NCI-H1048 (cell line): ENCODE measurements at regions not wholly inside any gene's neighbourhood (a gene's known extent, or its start where the extent isn't known, plus 50 kb on each side); places are given as distances from the start of the nearest gene placed in this dataset.
"Not testable (repeated sequence)": the region's sequence is repeated elsewhere in the genome, so short reads cannot be mapped to it uniquely, and the experiment has no call there.

Source experiments
- DNase-seq: peaks from one replicate; lab custom pipeline; 2025; lab: John Stamatoyannopoulos, UW

DNA sequence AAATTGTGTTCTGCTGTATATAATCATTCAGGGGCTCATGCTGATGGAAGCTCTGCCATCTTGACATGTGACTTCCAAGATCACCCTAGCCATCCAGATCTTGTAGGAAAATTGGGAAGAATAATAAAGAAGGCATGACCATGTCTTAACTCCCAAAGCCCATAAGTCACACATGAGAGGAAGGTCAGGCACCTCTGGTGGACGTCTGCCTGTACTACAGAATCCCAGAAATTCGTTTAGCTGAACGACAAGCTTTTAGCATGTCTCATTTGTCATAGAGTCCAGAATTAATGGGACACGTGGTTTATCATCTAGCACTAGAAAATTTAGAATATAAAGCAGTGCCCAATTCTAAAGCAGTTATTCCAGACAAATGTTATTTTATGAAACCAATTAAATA lies 212.7 kb downstream of the CENPC start:
- DNase-seq = no peak

GRCh38 chr4:67328393-67328792 lies 216.9 kb downstream of the CENPC start:
- no peak for DNase-seq

DNA sequence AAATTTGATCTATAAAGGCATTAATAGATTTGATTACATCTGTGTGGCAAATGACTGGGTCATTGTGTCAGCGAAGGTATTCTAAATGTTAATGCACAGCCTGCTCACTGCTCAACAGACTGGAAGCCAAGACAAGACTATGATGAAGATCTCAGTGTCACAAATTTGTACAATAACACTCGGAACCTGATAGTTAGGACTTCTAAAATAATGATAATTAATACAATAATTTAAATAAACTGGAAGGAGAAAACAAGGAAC lies 217.4 kb downstream of the CENPC start:
- no peak for DNase-seq

DNA sequence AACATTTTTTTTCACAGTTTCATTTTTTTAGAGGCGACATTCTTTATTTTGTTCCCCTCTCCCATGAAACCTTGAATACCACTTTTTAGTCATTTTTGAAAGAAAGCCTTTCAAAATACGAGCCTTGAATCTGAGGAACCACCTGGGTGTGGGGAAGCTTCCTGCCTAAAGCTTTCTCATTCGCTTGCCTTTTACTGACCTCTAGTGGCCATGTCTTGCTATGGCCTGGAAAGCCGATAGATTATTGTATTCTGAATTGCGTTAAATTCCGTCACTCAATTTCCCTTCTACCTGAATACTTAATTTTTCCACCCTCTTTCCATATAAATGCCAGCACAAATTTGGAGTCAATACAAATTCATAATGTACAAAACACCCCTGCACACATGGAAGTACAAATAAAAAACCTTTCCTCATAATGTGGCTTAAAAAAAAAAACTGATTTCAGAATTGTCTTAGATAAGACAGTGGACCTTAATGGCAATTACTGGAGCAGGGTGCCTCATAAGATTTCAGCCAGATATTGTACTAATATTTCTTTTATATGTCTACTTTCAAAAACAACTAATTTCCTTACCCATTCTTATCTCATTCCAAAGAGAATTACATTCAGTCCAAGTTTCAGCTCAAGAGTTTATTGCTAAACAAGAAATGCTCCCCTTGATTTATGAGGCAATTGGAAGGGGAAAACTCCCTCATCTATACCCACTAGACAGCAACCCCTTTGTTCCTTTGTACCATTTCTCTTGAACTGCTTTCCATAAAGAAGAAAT lies 217.9 kb downstream of the CENPC start:
- DNase-seq = no peak

DNA sequence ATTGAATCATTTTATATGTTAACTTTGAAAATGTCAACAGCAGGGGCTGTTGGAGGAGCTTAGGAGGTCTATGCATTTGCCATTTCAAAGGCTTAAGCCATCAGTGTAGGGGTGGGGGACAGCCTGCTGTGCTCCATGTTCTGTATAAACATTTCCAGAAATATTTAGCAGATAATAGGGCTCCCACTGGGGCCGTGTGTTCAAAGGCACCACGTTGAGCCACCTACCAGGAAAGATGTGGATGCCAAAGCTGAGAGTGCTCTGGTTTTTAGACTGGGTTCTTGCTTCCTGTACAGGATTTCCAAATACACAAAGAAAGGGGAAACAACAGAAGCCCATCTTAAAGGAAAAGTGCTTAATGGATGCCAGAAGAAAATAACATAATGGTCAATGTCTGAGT lies 219.5 kb downstream of the CENPC start:
- DNase-seq = no peak

- no peak for DNase-seq
Observed at GRCh38 chr4:67320645-67321044, 224.7 kb downstream of the CENPC start.

DNA sequence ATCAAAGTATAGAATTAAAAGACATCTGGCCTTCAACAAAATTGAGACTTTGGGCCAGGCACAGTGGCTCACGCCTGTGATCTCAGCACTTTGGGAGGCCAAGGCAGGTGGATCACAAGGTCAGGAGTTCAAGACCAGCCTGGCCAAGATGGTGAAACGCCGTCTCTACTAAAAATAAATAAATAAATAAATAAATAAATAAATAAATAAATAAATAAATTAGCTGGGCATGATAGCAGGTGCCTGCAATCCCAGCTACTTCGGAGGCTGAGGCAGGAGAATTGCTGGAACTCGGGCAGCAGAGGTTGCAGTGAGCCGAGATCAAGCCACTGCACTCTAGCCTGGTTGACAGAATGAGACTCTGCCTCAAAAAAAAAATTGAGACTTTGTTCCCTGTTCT lies 225.7 kb downstream of the CENPC start:
- not testable (repeated sequence) for DNase-seq

GRCh38 chr4:67300497-67301185 lies 244.7 kb downstream of the CENPC start:
- DNase-seq = not testable (repeated sequence)

DNA sequence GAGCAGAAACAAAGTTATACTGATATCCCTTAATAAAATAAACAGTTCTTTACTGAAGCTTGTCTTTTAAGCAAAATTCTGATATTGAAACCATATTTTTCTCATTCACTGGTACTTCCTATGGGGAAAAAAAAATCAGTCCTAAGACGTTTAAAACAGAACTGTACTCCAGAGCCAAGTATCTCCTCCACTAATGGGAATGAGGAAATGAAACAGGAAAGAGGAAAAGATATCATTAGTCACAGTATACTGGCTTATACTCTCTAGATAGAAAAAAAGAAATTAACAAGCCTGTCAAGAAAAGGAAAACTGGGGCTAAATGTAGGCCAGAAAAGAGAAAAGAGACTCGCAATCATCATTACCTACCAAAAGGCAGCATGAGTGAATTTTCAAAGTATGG lies 252.7 kb downstream of the CENPC start:
- DNase-seq = no peak

DNA sequence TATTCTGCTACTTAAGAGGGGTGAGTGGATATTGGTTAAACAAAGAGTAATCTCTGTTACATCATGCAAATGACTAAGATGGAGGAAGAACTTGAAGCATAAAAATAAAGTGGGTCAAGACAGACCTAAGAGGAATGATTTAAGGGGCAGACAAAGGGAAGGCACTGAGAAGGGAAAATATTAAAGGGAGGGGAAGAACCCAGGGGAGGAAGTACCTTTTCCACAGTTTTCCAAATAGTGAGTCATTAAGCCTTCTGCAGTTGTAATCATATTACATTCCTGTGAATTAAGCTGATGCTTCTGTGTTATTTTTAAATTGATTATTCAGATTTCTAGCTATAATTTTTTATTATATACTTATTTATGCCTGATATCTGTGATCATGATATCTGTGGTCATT lies 253.3 kb downstream of the CENPC start:
- DNase-seq = no peak

- no peak for DNase-seq
Observed at GRCh38 chr4:67291644-67292043, 253.7 kb downstream of the CENPC start.

- DNase-seq = no peak
Observed at GRCh38 chr4:67288964-67289363, 256.3 kb downstream of the CENPC start.

DNA sequence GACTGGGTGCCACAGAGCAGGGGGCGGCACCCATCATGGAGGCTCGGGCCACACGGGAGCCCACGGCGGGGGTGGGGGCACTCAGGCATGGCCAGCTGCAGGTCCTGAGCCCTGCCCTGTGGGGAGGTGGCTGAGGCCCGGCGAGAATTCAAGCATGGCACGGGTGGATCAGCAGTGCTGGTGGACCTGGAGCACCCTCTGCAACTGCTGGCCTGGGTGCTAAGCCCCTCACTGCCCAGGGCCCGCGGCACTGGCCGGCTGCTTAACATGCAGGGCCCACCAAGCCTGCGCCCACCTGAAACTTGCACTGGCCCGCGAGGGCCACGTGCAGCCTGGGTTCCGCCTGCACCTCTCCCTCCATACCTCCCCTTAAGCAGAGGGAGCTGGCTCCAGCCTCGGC lies 258.6 kb downstream of the CENPC start:
- DNase-seq = no peak

GRCh38 chr4:67282749-67283148 lies 262.6 kb downstream of the CENPC start:
- no peak for DNase-seq

- no peak for DNase-seq
Observed at GRCh38 chr4:67275179-67275750, 270.0 kb downstream of the CENPC start.

- DNase-seq = not testable (repeated sequence)
Observed at GRCh38 chr4:67274671-67275070, 270.6 kb downstream of the CENPC start.

GRCh38 chr4:67273666-67274065 lies 271.6 kb downstream of the CENPC start:
- DNase-seq = no peak

- DNase-seq = no peak
Observed at GRCh38 chr4:67261971-67262370, 283.3 kb downstream of the CENPC start.

DNA sequence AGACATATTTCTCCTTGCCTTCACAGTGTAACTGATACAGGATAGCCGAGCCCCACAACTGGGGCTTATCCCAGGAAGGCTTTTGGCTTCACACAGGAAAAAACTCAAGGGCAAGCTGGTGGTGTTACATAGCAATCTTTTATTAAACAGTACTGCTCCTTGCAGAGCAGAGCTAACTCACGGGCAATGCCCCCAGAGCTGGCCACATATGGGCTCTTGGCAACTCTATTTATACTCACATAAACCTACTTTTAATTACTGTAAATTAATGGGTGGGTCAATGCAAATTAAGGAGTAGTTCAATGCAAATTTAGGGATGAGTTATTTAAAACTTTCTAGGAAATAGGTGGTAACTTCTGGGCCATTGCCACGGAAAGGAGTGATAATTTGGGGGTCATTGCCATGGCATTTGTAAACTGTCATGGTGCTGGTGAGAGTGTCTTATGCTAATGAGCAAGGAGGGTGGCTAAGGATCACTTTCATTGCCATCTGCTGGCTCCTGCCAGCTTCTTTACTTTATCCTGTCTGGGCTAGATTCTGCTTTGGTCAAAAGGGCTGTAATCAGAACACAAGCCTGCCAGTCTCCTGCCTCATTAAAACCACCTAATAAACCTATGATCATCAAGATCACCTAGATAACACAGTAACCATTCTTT lies 288.8 kb downstream of the CENPC start:
- DNase-seq = no peak

DNA sequence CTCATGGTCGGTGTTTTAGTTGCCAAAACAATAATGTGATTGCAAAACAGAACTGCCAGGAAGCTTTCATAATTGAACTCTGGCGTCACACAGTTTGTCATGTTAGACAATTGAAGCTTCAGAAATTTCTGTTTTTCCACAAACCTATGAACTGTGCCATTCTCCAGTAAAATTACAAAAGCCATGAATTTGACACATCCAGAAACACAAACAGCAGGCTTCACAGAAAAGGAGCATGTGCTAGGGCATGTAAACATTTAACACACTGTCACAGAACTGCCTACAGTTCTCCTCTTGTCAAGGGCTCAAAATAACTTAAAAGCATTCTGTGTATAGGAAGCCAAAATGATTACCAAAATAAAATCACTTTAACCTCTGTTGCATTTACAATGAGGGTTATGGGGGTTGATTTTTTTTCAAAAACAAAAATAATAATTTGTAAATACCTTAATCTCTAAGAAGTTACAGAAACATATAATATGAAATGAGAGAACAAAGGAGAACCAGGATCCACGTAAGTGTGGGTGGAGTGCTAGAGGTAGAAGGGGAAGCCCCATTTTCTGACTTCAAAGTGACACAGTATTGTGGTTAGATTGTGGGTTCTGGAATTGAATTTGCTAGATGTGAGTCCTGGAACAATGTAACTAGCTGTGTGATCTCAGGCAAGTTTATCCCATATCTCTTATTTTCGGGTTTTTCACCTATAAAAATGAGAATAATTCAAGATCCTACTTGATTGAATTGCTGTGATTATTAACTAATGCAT lies 295.0 kb downstream of the CENPC start:
- no peak for DNase-seq

DNA sequence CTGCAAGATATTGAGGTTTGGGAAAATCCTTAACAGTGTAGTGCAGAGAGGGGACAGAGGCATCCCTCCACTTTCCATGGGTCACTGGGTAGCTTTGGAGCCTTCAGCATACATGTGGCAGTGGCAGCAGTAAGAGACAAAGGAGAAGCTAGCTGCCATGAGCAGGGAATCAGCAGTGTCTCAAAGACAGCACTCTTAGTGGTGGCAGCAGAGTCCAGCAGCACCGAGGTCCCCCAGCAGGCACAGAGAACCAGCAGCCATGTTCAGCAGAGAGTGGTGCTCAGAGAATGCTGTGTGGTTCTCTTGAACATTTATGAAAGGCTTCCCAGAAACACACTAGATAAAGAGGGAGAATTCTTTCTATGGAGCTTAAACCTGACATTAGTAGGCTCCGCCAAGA lies 308.5 kb downstream of the CENPC start:
- no peak for DNase-seq

DNA sequence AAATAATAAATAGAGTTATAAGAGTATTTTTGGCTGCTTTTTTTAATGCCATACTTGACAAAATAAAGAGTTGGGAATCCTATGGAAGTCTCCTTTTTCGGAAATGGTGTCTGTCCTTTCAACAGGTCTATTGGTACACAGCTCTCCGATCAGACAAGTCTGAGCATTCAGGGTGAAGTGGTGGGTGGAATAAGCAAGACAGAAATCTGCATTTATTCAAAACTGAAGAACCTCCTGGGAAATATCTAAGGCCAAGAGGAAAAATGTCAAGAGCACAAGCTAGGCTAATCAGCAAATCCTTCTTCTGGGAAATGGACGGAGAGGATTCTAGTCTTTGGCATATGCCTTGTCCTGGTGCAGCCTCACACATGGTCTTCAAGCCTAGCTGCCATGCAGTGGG lies 309.0 kb downstream of the CENPC start:
- DNase-seq = no peak
